ENCODE measurements at regions not wholly inside any gene's neighbourhood (a gene's known extent, or its start where the extent isn't known, plus 50 kb on each side); places are given as distances from the start of the nearest gene placed in this dataset.
"Not testable (repeated sequence)": the region's sequence is repeated elsewhere in the genome, so short reads cannot be mapped to it uniquely, and the experiment has no call there.

- DNase-seq, result no peak
These were observed 265.4 kb downstream of the FAM43A start for GRCh38 chr3:194950906-194951628.

- DNase-seq, result not testable (repeated sequence)
These were observed 265.9 kb downstream of the FAM43A start for GRCh38 chr3:194951629-194951920.

GRCh38 chr3:194951931-194952582 lies 266.4 kb downstream of the FAM43A start:
- DNase-seq, result peak; percentile 15

- peak; percentile 28 for DNase-seq
These were observed 267.2 kb downstream of the FAM43A start for GRCh38 chr3:194952841-194953241.

GRCh38 chr3:194953291-194953690 lies 267.6 kb downstream of the FAM43A start:
- DNase-seq, result no peak

GRCh38 chr3:194955546-194955945 lies 269.9 kb downstream of the FAM43A start:
- DNase-seq, result no peak

- DNase-seq, result no peak
These were observed 270.5 kb downstream of the FAM43A start for GRCh38 chr3:194955979-194956696.

- no peak for DNase-seq
These were observed 271.2 kb downstream of the FAM43A start for GRCh38 chr3:194956697-194957396.

- no peak for DNase-seq
These were observed 272.1 kb downstream of the FAM43A start for GRCh38 chr3:194957743-194958240.

- no peak for DNase-seq
These were observed 273.5 kb downstream of the FAM43A start for GRCh38 chr3:194959217-194959616.

GRCh38 chr3:194959666-194960065 lies 274.0 kb downstream of the FAM43A start:
- DNase-seq, result not testable (repeated sequence)

- no peak for DNase-seq
These were observed 274.9 kb downstream of the FAM43A start for GRCh38 chr3:194960446-194961032.

GRCh38 chr3:194961149-194961548 lies 275.5 kb downstream of the FAM43A start:
- no peak for DNase-seq

GRCh38 chr3:194961571-194961970 lies 275.9 kb downstream of the FAM43A start:
- no peak for DNase-seq

GRCh38 chr3:194962056-194962455 lies 276.4 kb downstream of the FAM43A start:
- DNase-seq, result no peak

GRCh38 chr3:194964809-194965208 lies 279.1 kb downstream of the FAM43A start:
- no peak for DNase-seq

- DNase-seq, result peak; percentile 65
These were observed 281.8 kb downstream of the FAM43A start for GRCh38 chr3:194967151-194968117.

- DNase-seq, result no peak
These were observed 284.4 kb downstream of the FAM43A start for GRCh38 chr3:194970066-194970465.

- no peak for DNase-seq
These were observed 285.3 kb downstream of the FAM43A start for GRCh38 chr3:194971009-194971408.

- DNase-seq, result no peak
These were observed 286.3 kb downstream of the FAM43A start for GRCh38 chr3:194971965-194972364.

- DNase-seq, result no peak
These were observed 287.0 kb downstream of the FAM43A start for GRCh38 chr3:194972641-194973040.
